Neural progenitor cell (in vitro differentiated cells): ENCODE measurements at regions not wholly inside any gene's neighbourhood (a gene's known extent, or its start where the extent isn't known, plus 50 kb on each side); places are given as distances from the start of the nearest gene placed in this dataset.
A peak's percentile ranks its signal among the peaks of the same experiment; 100 is the strongest.
"Not testable (repeated sequence)": the region's sequence is repeated elsewhere in the genome, so short reads cannot be mapped to it uniquely, and the experiment has no call there.

Source experiments
- DNase-seq: peaks from one replicate; pipeline ENCODE4 v3.0.0-alpha.2; 2016; ENCODE audit warnings: low spot score
- H2AFZ ChIP-seq: fragments of 200-600 bp; sonication (generic); replicated peaks from 2 replicates; pipeline ENCODE4 v1.6.1; 2016; ENCODE audit warnings: antibody characterized with exemption
- H3F3A ChIP-seq: fragments of 200-600 bp; sonication (generic); 2 replicates; pipeline ENCODE4 v1.6.1; 2016; ENCODE audit warnings: antibody characterized with exemption, low read depth
- H3K27ac ChIP-seq: fragments of 200-600 bp; sonication (generic); 2 replicates; pipeline ENCODE4 v1.5.1; 2016; ENCODE audit warnings: mild to moderate bottlenecking
- H3K27me3 ChIP-seq: fragments of 200-600 bp; sonication (generic); 2 replicates; pipeline ENCODE4 v1.6.1; 2016; ENCODE audit warnings: mild to moderate bottlenecking, moderate library complexity
- H3K36me3 ChIP-seq: fragments of 200-600 bp; sonication (generic); 2 replicates; pipeline ENCODE4 v1.5.1; 2016
- H3K4me1 ChIP-seq: fragments of 200-600 bp; sonication (generic); 2 replicates; pipeline ENCODE4 v1.6.1; 2016; ENCODE audit warnings: mixed run types
- H3K4me2 ChIP-seq: fragments of 200-600 bp; sonication (generic); 2 replicates; pipeline ENCODE4 v1.6.1; 2016
- H3K4me3 ChIP-seq: fragments of 200-600 bp; sonication (generic); 2 replicates; pipeline ENCODE4 v1.5.1; 2016
- H3K79me2 ChIP-seq: fragments of 200-600 bp; sonication (generic); 2 replicates; pipeline ENCODE4 v1.6.1; 2016; ENCODE audit warnings: low read depth
- H3K9ac ChIP-seq: fragments of 200-600 bp; sonication (generic); 2 replicates; pipeline ENCODE4 v1.6.1; 2016
- H3K9me3 ChIP-seq: fragments of 200-600 bp; sonication (generic); 2 replicates; pipeline ENCODE4 v1.5.1; 2016; ENCODE audit warnings: low read depth
- H4K20me1 ChIP-seq: fragments of 200-600 bp; sonication (generic); 2 replicates; pipeline ENCODE4 v1.6.1; 2016; ENCODE audit warnings: low read depth
- H3K27ac Mint-ChIP-seq: 3 replicates; pipeline ENCODE4 v1.8.0; 2021; ENCODE audit warnings: mixed read lengths
- H3K27me3 Mint-ChIP-seq: 2 replicates; pipeline ENCODE4 v1.8.0; 2022; ENCODE audit warnings: low read depth, mild to moderate bottlenecking, inconsistent platforms, moderate library complexity, mixed read lengths; ENCODE audit not compliant: insufficient read depth
- H3K36me3 Mint-ChIP-seq: 3 replicates; pipeline ENCODE4 v1.8.0; 2021; ENCODE audit warnings: mixed read lengths
- H3K4me1 Mint-ChIP-seq: 3 replicates; pipeline ENCODE4 v1.8.0; 2021; ENCODE audit warnings: mixed read lengths
- H3K4me3 Mint-ChIP-seq: 3 replicates; pipeline ENCODE4 v1.8.0; 2021; ENCODE audit warnings: mild to moderate bottlenecking, moderate library complexity, mixed read lengths
- H3K9me3 Mint-ChIP-seq: 3 replicates; pipeline ENCODE4 v1.8.0; 2020; ENCODE audit warnings: mixed read lengths
- CTCF ChIP-seq: fragments of 200-600 bp; sonication (generic); IDR thresholded peaks from 2 replicates; pipeline ENCODE4 v1.5.1; 2017; ENCODE audit warnings: antibody characterized with exemption, mild to moderate bottlenecking
- EZH2 ChIP-seq: fragments of 200-600 bp; sonication (generic); IDR thresholded peaks from 2 replicates; pipeline ENCODE4 v1.6.1; 2017; ENCODE audit warnings: antibody characterized with exemption, mild to moderate bottlenecking, moderate library complexity
- EZH2phosphoT487 ChIP-seq: fragments of 200-600 bp; sonication (generic); IDR thresholded peaks from 2 replicates; pipeline ENCODE4 v1.6.1; 2017; ENCODE audit warnings: antibody characterized with exemption

- H3K4me1 Mint-ChIP-seq: peaks cover 15% of the 10 kb centered on the region
Measured at GRCh38 chr2:209308415-209308814, 115.4 kb upstream of the MAP2 start.

GRCh38 chr2:209311948-209312347, 111.9 kb upstream of the MAP2 start:
- H3K36me3 Mint-ChIP-seq: no peaks in the 10 kb centered on the region
- no peak for TF ChIP-seq CTCF
- no peak for TF ChIP-seq EZH2
- no peak for TF ChIP-seq EZH2phosphoT487
- Histone ChIP-seq H3K79me2 (no peaks in the 10 kb centered on the region), H3K4me1 (no peaks in the 10 kb centered on the region), H3K9ac (no peak overlapping the region), H3K4me2 (no peak overlapping the region), H3K27ac (no peak overlapping the region), H3K27me3 (no peaks in the 10 kb centered on the region), H2AFZ (no peak overlapping the region), H3K36me3 (no peaks in the 10 kb centered on the region), H3K4me3 (no peak overlapping the region), H3K9me3 (no peaks in the 10 kb centered on the region), H3F3A (no peaks in the 10 kb centered on the region), H4K20me1 (no peaks in the 10 kb centered on the region)
- no peaks in the 10 kb centered on the region for H3K27me3 Mint-ChIP-seq
- no peak overlapping the region for H3K27ac Mint-ChIP-seq
- H3K4me3 Mint-ChIP-seq: no peak overlapping the region
- no peak for DNase-seq
- H3K4me1 Mint-ChIP-seq: peaks cover 2% of the 10 kb centered on the region
- no peaks in the 10 kb centered on the region for H3K9me3 Mint-ChIP-seq

More at GRCh38 chr2:209308415-209308814, 115.4 kb upstream of the MAP2 start:
- no peak overlapping the region for H3K4me3 ChIP-seq
- H3K27me3 ChIP-seq: no peaks in the 10 kb centered on the region
- no peak for DNase-seq
- H4K20me1 ChIP-seq: no peaks in the 10 kb centered on the region
- Mint-ChIP-seq H3K27me3 (no peaks in the 10 kb centered on the region), H3K27ac (no peak overlapping the region), H3K9me3 (no peaks in the 10 kb centered on the region), H3K36me3 (no peaks in the 10 kb centered on the region), H3K4me3 (no peak overlapping the region)
- H3K4me1 ChIP-seq: peaks cover 7% of the 10 kb centered on the region
- no peak overlapping the region for H3K4me2 ChIP-seq
- TF ChIP-seq CTCF: no peak
- no peak for TF ChIP-seq EZH2
- no peaks in the 10 kb centered on the region for H3K9me3 ChIP-seq
- no peaks in the 10 kb centered on the region for H3K79me2 ChIP-seq
- H3K36me3 ChIP-seq: no peaks in the 10 kb centered on the region
- H2AFZ ChIP-seq: no peak overlapping the region
- H3K9ac ChIP-seq: no peak overlapping the region
- peaks cover 6% of the 10 kb centered on the region for H3F3A ChIP-seq
- H3K27ac ChIP-seq: no peak overlapping the region

- H3K4me1 ChIP-seq, H4K20me1 ChIP-seq, H3K36me3 ChIP-seq, H3K4me3 Mint-ChIP-seq, H3K4me2 ChIP-seq, H3K27me3 ChIP-seq, H3K36me3 Mint-ChIP-seq, H3K27me3 Mint-ChIP-seq, H3K4me1 Mint-ChIP-seq, H3F3A ChIP-seq, H3K9me3 Mint-ChIP-seq, H3K9me3 ChIP-seq, H3K79me2 ChIP-seq, H3K27ac Mint-ChIP-seq, DNase-seq, H3K9ac ChIP-seq, H2AFZ ChIP-seq, H3K27ac ChIP-seq, H3K4me3 ChIP-seq: not testable (repeated sequence)
Measured at GRCh38 chr2:209312450-209312849, 111.4 kb upstream of the MAP2 start.

- Histone ChIP-seq H3K27ac (no peak overlapping the region), H3K36me3 (no peaks in the 10 kb centered on the region), H3K4me3 (no peak overlapping the region), H3K27me3 (no peaks in the 10 kb centered on the region), H2AFZ (peak overlapping the region; percentile 0), H3K9me3 (no peaks in the 10 kb centered on the region), H3K79me2 (no peaks in the 10 kb centered on the region), H3F3A (no peaks in the 10 kb centered on the region), H3K9ac (no peak overlapping the region), H3K4me2 (no peak overlapping the region), H4K20me1 (no peaks in the 10 kb centered on the region), H3K4me1 (no peaks in the 10 kb centered on the region)
- H3K27me3 Mint-ChIP-seq: no peaks in the 10 kb centered on the region
- H3K36me3 Mint-ChIP-seq: no peaks in the 10 kb centered on the region
- H3K27ac Mint-ChIP-seq: no peak overlapping the region
- no peaks in the 10 kb centered on the region for H3K9me3 Mint-ChIP-seq
- H3K4me3 Mint-ChIP-seq: no peak overlapping the region
- peaks cover 2% of the 10 kb centered on the region for H3K4me1 Mint-ChIP-seq
- TF ChIP-seq EZH2phosphoT487: no peak
- TF ChIP-seq EZH2: no peak
- TF ChIP-seq CTCF: no peak
- no peak for DNase-seq
Measured at GRCh38 chr2:209314653-209315052, 109.2 kb upstream of the MAP2 start.
